AG04450 (cell line): ENCODE measurements at regions not wholly inside any gene's neighbourhood (a gene's known extent, or its start where the extent isn't known, plus 50 kb on each side); places are given as distances from the start of the nearest gene placed in this dataset.
"Not testable (repeated sequence)": the region's sequence is repeated elsewhere in the genome, so short reads cannot be mapped to it uniquely, and the experiment has no call there.

Experiments used
- CTCF ChIA-PET: fragments of 300-600, 350-600 bp; formaldehyde crosslinking; extraction: SDS; loops from one replicate; lab custom pipeline; 2022; ENCODE audit warnings: antibody characterized with exemption, inconsistent platforms; lab: Charles Lee
- POLR2A ChIA-PET: fragments of 350-600 bp; formaldehyde crosslinking; extraction: SDS; loops from one replicate; lab custom pipeline; 2021; ENCODE audit warnings: antibody characterized with exemption, inconsistent platforms; lab: Yijun Ruan, JAX
- DNase-seq: peaks from one replicate; pipeline ENCODE4 v3.0.0-alpha.2; 2011; ENCODE audit warnings: low read depth, low spot score
- H3K27ac ChIP-seq: one replicate; pipeline ENCODE4 v1.5.1; 2012; ENCODE audit warnings: low read depth, low read length, control low read depth
- H3K27me3 ChIP-seq: one replicate; pipeline ENCODE4 v1.6.0; 2012; ENCODE audit warnings: low read length; ENCODE audit not compliant: control insufficient read depth, insufficient read depth
- H3K4me3 ChIP-seq: 2 replicates; pipeline ENCODE4 v1.5.1; 2011; ENCODE audit warnings: mild to moderate bottlenecking, low read depth, low read length, control low read depth
- H3K9me3 ChIP-seq: 2 replicates; pipeline ENCODE4 v1.5.1; 2012; ENCODE audit warnings: low read length; ENCODE audit not compliant: control insufficient read depth, insufficient read depth
- TF ChIP-seq, protein P1 (sequence below): IDR thresholded peaks from 2 replicates; pipeline ENCODE4 v1.5.1; 2011; ENCODE audit warnings: low read depth, low read length, control low read depth, inconsistent platforms

DNA sequence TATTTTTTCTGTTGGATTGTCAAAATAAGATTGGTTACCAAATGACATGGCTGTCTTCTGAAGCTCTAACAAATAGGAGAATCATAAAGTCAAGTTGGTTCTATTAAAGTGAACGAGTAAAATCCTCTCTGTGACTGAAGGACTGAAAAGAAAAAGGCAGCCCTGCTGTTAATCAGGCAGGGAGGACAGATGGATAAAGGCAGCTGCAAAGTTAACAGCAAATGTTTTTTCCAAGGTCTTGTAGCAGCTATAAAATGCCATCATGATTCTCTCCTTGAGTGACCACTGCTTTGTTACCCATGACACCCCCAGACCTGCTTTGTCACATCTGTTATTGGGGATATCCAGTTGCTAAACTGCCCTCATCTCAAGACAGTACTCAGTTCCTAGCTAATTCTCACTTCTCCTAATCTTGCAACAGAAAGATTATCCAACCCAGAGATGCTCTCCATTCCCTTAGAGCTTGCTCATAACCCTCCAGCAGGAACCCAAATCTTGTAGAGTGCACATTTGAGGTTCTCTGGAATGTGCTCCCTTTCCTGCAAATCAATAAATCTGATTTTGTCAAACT lies 89.7 kb upstream of the PARP8 start:
- H3K9me3 ChIP-seq, result no peaks in the 10 kb centered on the region
- CTCF ChIA-PET, result interaction anchor here (0.5 to 1.1 kb wide), 3 partner anchors 25 to 174 kb away, joined by 3 to 4 read pairs (median 3); no protein-coding TSS in a partner anchor

DNA sequence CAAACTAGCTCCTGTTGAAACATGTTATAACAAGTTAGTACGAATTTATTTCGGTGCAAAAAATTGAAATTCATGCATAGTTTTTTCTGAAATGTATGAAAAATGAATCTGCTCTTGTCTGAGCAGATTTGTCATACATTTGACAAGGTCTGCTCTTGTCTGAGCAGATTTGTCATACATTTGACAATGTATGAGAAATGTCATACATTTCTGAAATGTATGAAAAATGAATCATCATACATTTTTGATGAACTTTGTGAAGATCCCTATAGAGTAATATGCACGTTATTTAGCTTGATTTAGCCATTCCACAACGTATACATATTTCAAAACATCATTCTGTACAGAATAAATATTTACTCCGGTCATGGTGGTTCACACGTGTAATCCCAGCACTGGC lies 85.9 kb upstream of the PARP8 start:
- H3K27me3 ChIP-seq, result no peaks in the 10 kb centered on the region
- POLR2A ChIA-PET, result no interaction called here
- CTCF ChIA-PET, result no interaction called here
- H3K4me3 ChIP-seq, result no peak overlapping the region
- no peak overlapping the region for H3K27ac ChIP-seq
- TF ChIP-seq, protein P1, sequence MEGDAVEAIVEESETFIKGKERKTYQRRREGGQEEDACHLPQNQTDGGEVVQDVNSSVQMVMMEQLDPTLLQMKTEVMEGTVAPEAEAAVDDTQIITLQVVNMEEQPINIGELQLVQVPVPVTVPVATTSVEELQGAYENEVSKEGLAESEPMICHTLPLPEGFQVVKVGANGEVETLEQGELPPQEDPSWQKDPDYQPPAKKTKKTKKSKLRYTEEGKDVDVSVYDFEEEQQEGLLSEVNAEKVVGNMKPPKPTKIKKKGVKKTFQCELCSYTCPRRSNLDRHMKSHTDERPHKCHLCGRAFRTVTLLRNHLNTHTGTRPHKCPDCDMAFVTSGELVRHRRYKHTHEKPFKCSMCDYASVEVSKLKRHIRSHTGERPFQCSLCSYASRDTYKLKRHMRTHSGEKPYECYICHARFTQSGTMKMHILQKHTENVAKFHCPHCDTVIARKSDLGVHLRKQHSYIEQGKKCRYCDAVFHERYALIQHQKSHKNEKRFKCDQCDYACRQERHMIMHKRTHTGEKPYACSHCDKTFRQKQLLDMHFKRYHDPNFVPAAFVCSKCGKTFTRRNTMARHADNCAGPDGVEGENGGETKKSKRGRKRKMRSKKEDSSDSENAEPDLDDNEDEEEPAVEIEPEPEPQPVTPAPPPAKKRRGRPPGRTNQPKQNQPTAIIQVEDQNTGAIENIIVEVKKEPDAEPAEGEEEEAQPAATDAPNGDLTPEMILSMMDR, result no peak
- DNase-seq, result no peak
- no peaks in the 10 kb centered on the region for H3K9me3 ChIP-seq

More for the DNA sequence above, 89.7 kb upstream of the PARP8 start:
- H3K4me3 ChIP-seq, result no peak overlapping the region
- H3K27me3 ChIP-seq, result no peaks in the 10 kb centered on the region
- POLR2A ChIA-PET, result no interaction called here
- no peak for DNase-seq
- TF ChIP-seq, protein P1, result no peak
- H3K27ac ChIP-seq, result no peak overlapping the region

DNA sequence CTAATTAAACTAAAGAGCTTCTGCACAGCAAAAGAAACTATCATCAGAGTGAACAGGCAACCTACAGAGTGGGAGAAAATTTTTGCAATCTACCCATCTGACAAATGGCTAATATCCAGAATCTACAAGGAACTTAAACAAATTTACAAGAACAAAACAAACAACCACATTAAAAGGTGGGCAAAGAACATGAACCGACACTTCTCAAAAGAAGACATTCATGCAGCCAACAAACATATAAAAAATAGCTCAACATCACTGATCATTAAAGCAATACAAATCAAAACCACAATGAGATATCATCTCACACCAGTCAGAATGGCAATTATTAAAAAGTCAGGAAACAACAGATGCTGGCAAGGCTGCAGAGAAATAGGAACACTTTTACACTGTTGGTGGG lies 84.6 kb upstream of the PARP8 start:
- H3K9me3 ChIP-seq, POLR2A ChIA-PET, H3K27ac ChIP-seq, H3K27me3 ChIP-seq, DNase-seq, CTCF ChIA-PET, H3K4me3 ChIP-seq: not testable (repeated sequence)

DNA sequence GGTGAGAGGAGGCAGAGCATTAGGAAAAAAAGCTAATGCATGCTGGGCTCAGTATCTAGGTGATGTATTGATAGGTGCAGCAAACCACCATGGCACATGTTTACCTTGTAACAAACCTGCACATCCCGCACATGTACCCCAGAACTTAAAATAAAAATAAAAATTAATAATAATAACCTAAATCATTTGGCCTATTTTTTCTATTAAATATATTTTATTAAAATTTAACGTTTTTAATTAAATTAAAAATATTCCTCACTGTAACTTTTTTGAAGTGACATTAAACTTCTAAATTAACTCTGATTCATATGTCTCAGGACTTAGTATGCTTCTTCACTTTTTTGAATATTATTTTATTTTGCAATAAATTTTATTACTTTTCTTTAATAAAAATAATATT lies 83.7 kb upstream of the PARP8 start:
- H3K27ac ChIP-seq, result no peak overlapping the region
- CTCF ChIA-PET, result no interaction called here
- no peaks in the 10 kb centered on the region for H3K9me3 ChIP-seq
- no peaks in the 10 kb centered on the region for H3K27me3 ChIP-seq
- TF ChIP-seq, protein P1, result no peak
- no peak for DNase-seq
- POLR2A ChIA-PET, result no interaction called here
- no peak overlapping the region for H3K4me3 ChIP-seq

DNA sequence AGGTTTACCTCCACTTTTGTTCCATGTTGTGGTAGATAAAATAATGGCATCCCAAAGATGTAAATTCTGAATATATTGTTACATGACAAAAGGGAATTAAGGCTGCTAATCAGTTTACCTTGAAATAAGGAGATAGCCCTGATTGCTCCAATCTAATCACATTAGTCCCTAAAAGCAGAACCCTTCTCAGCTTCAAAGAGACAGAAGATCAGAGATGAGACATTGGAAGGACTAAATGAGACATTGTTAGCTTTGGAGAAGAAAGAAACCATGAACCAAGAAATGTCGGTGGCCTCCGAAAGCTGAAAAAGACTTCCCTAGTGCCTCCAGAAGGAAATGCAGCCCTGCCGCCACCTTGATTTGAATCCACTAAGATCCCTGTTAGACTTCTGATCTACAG lies 82.8 kb upstream of the PARP8 start:
- Histone ChIP-seq H3K9me3 (no peaks in the 10 kb centered on the region), H3K4me3 (no peak overlapping the region), H3K27me3 (no peaks in the 10 kb centered on the region), H3K27ac (no peak overlapping the region)
- no peak for DNase-seq
- POLR2A ChIA-PET, result no interaction called here
- CTCF ChIA-PET, result no interaction called here
- TF ChIP-seq, protein P1, result no peak

DNA sequence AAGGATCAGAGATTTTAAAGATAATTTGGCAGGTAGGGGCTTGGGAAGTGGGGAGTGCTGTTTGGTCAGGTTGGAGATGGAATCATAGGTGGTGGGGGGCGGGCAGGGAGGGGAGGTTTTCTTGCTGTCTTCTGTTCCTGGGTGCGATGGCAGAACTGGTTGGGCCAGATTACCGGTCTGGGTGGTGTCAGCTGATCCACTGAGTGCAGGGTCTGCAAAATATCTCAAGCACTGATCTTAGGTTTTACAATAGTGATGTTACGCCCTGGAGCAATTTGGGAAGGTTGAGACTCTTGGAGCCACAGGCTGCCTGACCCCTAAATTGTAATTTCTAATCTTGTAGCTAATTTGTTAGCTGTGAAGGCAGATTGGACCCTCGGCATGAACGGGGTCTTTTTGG lies 78.0 kb upstream of the PARP8 start:
- DNase-seq, POLR2A ChIA-PET, H3K9me3 ChIP-seq, H3K27ac ChIP-seq, H3K27me3 ChIP-seq, H3K4me3 ChIP-seq, CTCF ChIA-PET: not testable (repeated sequence)

DNA sequence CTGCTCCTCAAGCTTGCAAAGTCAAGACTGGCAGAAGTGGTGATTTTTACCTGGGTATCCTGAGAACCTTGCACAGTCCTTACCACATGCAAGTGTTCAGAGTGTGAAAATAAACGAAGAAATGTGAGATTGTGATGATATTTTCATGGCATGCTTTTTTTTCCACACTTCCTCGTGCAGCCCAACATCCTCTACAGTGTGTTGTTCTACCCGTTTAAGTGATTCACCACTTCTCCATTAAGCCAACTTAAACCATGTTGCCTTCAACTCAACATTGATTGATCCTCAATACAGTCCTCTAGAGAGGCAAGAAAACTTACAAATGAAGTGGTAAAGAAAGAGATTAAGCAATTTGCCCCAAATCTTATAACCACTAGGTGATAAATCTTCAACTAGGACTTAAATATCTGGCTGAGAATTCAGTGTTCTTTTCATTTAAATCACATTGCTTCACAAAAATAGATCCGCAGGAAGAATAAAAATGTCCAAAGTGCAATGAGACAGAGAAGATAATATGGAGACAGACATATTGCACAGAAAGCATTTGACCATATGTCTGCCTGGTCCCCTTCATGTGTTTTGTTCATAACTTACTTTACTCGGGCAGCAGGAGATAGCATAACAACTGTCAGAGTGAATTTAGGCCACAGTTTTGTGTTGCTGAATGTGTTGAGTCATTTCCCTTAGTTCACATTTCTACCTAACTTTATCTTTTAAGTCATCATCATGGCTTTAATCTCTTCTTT lies 75.8 kb upstream of the PARP8 start:
- H3K9me3 ChIP-seq, H3K27me3 ChIP-seq, POLR2A ChIA-PET, CTCF ChIA-PET, H3K27ac ChIP-seq, H3K4me3 ChIP-seq, DNase-seq: not testable (repeated sequence)

DNA sequence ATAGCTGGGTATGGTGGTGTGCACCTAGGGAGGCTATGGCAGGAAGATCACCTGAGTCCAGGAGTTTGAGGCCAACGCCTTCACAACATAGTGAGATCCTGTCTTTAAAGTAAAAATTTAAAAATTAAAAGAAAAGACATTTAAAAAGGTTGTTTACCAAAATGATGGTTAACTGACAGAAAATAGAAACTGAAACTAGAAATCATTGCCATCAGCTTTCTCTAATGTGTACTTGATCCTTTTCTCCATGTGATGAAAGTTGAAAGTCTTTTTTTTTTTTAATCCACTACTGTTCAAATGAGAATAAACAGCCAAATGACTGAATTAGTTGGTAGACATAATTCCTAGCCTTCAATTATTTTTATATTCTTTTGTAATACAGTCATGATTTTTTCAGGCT lies 75.1 kb upstream of the PARP8 start:
- H3K27ac ChIP-seq, DNase-seq, POLR2A ChIA-PET, H3K9me3 ChIP-seq, H3K27me3 ChIP-seq, H3K4me3 ChIP-seq, CTCF ChIA-PET: not testable (repeated sequence)
